NCI-H146 treated with DMSO at 0.1 percent for 48 hours (cell line): ENCODE measurements at regions not wholly inside any gene's neighbourhood (a gene's known extent, or its start where the extent isn't known, plus 50 kb on each side); places are given as distances from the start of the nearest gene placed in this dataset.

Source experiments
- DNase-seq: peaks from one replicate; lab custom pipeline; 2025; ENCODE audit not compliant: unreplicated experiment; lab: John Stamatoyannopoulos, UW

DNA sequence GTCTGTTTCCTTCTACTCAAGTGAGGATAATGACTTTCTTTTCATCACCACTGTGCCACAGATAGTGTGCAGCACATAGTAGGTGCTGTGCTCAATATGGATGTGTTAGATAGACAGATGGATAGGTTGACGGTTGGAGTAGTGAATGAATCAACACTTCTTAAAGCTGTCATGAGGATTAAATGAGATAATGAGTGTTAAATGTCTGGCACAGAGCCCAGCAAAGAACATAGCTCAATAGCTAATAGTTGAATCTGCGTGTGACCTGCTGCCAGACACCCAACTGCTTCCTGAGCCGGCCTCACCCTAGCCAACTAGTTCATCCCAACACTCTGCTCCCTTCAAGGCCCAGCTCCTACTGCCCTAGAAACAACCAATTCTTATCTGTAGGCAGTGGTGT, 67.7 kb upstream of the PJA1 start:
- DNase-seq: no peak

DNA sequence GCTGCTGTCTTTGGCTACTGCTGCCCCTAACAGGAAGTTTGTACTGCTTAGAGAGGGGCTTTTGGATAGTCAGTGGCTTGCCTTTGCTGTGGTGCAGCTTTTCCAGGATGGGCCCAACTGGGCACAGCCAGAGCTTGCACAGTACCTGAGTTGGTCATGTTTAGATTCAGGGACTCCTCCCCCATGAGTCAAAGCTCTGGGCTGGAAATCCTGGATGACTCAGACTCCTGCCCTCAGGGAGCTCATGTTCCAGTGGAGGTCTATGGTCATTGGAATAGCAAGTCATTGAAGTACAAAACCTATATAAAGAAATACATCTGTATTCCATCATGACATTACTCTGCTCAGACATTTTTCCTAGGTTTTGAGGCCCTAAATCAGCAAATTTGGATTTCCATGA, 66.7 kb upstream of the PJA1 start:
- DNase-seq: no peak

DNA sequence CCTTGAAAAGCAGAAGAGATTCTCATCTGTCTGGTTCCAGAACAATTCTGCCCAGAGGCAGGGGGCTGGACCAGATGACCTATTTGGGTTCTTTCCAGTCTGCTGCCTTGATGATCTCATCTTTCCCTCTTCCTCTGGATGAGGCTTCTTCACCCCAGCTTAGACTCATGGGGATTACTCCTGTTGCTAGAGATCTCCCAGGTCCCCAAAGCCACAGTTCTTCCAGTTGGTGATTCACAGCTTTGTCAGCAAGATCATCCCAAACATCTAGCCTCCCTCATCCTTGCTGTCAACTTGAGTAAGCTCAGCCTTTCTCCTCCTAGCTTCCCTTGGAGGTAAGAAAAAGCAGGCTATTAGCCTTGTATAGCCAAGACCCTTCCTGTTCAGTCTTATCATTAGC, 64.2 kb upstream of the PJA1 start:
- no peak for DNase-seq

DNA sequence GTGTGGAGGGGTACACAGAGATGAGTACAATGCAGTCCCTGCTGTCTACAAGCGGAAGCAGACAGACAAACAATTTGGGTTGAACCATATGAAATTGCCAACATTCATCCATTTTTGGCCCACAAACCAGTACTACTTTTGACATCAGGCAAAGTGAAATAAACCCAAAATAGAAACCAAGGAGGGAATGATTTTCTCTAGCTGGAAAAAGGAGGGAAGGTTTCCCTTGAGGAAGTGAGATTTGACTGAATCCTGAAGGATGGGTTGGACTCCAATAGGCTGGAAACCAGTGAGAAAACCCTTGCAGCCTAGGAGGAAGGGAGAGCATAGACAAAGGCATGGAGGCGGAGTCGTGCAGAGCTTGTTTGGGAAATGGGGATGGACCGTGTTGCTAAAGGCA, 63.5 kb upstream of the PJA1 start:
- no peak for DNase-seq

DNA sequence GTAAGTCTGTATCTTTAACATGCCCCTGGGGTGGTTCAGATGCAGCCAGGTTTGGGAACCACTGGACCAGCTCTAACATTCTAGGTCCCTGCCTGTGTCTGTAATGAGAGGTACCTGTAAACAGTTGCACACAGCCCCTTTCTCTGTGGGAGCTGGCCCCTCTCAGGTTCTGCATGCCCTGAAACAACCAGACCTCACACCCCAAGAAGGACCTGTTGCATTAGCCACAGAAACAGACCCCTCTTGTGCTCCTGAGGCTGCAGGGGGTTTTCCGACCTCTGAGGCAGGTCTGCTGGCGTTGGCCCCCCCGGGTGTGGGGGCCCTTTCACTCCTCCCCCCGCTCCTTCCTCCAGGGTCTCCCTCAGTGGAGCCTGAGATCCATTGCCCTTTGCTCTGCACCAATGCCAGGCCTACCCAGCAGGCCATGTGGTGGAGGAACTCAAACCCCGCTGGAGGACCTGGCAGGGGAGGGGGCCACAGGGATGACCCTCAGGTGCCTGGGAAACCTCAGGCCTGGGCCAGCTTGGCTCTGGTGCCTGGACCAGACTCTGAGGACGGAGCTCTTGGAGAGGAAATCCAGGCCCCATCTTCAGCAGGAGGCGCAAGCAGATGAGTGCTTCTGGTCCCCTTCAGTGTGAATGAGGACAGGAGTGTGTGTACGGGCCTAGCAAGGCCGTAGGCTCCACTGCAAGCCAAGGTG, 61.4 kb upstream of the PJA1 start:
- DNase-seq: no peak

DNA sequence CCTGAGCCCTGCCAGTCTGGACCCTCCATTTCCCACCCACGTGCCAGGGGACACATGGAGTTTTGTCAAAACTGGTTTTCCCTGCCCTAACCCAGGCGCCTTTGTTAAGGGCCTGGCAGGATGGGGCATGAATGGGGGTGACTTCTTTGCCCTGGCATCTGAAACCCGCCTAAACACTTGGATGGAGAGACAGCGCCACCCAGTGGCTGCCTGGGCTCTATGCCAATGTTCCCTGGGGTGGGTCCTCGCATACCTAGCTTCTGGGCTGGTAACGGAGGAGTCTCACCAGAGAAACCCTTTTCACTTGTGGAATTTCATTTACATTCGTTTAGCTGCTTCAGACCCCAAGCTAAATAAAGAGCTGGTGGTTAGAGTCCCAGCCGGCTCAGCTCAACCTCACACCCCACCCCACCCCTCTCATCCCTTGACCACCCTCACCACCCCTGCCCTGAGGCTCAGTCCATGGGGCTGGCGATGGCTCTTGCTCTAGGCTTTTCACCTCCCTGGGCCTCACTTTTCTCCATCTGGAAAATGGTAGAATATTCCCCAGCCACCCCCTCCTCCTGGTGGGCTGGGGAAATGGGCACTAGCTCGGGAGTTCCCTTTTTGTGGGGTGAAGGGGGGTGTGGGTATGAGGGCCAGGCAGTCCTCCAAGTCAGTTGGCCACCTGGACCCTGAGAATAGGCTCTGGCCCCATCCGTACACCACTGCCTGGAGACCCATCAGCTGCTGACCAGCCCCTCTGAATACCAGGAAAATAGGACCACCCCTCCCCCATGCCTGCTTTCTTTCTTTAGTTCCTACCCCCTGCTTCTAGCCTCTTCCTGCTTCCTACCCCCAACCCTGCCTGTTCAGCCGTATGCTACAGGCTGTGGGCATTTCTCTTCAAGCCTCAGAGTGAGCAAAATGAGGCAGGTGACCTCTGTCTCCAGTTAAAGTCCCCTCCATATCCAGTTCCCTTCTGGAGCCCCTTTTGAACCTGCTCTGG, 57.1 kb upstream of the PJA1 start:
- DNase-seq: peak; percentile 14

DNA sequence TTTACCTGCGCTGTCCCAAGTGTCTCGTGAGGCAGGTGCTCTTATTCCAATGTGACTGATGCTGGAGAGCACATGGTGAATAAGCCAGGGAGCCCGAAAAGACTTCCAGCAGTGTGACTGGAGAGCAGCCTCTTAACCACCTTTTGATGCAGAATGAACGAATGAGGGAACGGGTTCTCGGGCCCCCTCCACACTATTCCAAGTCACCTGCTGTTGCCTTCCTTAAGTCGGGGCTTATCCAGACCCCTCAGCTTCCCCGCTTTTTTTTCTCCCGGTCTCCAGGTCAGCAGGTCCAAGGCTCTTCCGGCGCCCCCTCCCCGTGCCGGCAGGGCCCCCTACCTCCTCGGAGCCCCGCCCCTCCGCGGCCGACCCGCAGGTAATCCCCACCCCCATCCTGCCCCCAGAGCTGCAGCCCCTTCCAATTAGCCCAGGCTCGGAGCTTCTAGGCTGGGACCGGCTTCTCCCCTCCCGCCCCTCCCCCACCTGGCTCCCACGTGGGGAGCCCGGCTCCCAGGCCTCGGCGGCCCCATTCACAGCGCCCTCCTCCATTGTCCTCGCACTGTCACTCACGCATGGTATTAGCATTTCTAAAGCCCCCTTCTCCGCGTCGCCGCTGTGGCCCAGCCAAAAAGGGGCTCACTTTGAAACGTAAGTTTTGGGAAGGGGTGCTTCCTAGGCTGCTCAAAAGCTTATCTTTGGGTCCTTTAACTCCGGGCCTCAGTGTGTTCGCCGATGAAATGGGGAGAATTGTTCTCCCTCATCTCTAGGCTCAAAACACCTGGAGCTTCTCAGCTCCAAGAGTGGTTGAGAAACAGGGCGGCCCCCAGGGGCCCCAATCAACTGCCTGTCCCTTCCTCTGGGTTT, 56.2 kb upstream of the PJA1 start:
- no peak for DNase-seq

DNA sequence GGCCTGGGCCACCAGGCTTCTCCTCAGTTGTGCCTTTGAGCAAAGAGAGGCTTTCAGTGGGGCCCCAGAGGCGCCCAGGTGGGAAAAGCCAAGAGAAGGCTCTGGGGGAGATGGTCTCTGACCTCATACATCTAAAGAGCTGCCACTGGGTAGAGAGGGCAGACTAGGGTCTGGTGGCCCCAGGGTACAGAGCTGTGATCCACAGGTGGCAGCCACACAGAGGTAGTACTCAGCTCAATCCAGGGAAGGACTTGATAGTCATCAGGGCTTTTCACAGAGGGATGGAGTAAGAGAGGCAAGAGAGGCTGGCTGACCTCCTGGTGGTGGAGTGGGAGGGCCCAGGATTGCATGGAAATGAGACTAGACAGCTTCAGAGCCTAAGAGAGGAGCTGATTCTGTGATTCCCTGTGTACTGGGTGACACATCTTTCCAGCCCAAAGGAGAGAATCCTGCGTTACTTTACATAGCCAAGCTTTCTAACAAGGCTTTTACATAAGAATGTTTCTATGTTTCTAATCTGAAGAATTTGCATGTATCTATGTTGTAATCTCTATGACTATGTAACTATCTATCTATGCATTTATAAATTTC, 53.2 kb upstream of the PJA1 start:
- DNase-seq: no peak

DNA sequence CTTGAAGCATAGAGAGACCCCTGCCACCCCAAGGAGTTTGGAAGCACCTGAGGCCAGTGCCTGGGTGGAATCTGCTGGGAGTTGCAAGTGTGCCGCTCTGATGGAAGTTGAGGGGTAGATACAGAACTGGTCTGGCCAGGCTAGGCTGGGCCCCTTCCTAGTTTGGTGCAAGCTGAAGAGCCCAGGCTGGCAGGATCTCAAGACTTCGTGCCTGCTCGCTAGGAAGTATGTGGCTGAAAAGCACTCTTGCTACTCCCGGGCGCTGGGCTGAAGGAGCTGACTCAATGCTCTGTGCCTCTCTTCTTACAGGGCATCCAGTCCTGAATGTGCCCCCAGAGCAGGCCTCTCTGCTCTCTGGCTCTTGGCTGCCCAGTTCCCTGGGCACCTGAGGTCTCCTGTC, 51.7 kb upstream of the PJA1 start:
- no peak for DNase-seq

DNA sequence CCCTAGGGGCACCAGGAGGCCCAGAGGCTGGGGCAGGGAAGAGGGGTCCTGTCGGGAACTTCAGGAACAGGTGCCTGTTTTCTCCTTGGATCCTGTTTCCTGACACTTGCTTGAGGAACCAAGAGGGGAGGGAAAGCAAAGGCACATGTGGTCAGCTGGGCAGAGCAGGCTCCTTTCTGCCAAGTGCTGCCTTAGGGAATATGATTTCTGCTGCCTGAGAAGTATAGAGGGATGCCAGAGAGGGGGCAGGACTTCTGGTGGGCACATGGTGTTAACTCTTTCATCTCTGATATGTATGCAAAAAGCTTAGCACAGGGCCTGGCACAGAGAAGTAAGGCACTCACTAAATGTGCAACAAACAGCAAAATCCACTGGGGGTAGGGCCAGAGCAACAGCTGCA, 51.2 kb upstream of the PJA1 start:
- no peak for DNase-seq

DNA sequence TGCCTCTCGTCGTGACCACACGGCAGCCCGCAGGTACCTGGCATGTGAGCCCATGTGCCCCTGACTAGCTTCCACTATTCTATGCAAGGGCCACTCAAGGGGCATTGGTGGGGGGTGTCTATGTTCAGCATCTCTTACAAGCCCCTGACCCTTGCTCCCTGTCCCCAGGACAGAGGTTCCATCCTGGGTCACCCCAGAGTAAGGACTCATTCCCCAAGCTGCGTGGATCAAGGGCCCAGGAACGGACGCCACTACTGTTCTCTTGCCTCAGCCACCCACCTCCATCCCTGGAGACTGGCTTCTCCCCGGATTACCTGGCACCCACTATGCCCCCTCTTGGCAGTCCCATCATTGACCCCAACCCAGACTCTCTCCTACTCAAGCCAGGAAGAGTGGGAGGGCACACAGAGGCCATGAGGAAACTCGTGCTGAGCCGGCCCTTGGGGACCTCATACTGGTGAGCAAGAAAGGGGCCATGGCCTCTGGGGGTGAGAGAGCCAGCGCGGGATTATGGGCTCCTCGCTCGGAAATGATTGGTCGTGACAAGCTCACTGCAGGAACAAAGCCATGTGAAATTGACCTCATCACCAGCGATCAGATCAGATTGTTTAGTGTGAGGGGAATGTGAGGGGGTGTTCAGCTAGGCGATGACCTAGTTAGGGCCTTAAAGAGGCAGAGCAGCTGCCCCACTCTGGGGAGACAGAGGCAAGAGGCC, 50.1 kb upstream of the PJA1 start:
- DNase-seq: no peak
